ENCODE measurements at regions not wholly inside any gene's neighbourhood (a gene's known extent, or its start where the extent isn't known, plus 50 kb on each side); places are given as distances from the start of the nearest gene placed in this dataset.

DNA sequence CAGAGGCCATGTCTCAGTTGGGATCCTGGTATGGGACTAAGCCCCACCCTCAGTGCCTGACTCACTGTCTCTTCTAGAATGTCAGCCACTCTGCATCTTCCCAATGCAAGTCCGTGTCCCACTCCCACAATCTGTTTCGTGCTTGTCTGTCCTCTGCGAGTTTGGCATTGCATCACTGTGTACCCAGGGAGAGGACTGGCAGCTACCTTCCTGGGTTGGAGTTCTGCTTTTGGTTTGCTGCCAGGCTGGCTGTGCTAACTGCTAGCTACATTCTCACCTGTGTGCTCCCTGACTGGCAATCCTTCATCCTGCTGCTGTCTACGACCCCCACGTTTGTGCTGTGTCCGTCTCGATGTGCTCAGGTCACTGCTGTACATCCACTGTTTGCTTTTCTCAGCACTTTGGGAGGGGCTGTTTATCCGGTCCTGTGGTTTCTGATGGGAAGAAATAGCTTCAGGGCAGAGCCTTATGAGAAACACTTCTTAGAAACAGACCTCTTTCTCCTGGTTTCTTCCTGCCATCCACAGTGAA lies 56.0 kb upstream of the GLI3 start:
- no peak for DNase-seq (ENCODE audit: low spot score)

DNA sequence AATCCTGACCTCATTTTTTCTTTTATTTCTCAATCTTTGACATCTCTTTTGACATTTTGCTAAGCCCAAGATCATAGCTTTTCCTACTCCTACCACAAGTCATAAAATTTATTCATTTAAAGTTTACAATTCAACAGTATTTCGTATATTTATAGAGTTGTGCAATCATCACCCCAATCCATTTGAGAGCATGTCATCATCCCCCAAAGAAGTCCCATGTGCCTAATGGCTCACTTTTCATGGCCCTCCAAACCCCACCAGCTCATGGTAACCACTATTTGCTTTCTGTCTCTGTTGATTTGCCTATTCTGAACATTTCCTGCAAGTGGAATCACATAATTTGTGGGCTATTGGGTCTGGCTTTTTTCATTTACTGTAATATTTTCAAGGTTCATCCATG lies 52.5 kb upstream of the GLI3 start:
- no peak for DNase-seq (ENCODE audit: low spot score)

Data from AG08395 (cell line).